A673 (cell line): ENCODE measurements at regions not wholly inside any gene's neighbourhood (a gene's known extent, or its start where the extent isn't known, plus 50 kb on each side); places are given as distances from the start of the nearest gene placed in this dataset.
A peak's percentile ranks its signal among the peaks of the same experiment; 100 is the strongest.

Experiments
- BruUV-seq: library from RNA; stranded (reverse); fragments of 400-500 nt; replicated peaks from 2 replicates; lab custom pipeline; 2021; lab: Mats Ljungman, UMichigan
- CTCF ChIA-PET: fragments of 300-600 bp; sonication (Branson Sonifier 250); formaldehyde crosslinking; loops from one replicate; lab custom pipeline; 2022; ENCODE audit warnings: antibody characterized with exemption; lab: Charles Lee
- POLR2A ChIA-PET: fragments of 300-600 bp; sonication (Branson Sonifier 250); formaldehyde crosslinking; loops from one replicate; lab custom pipeline; 2022; ENCODE audit warnings: antibody characterized with exemption; ENCODE audit not compliant: low non-redundant PET; lab: Charles Lee
- DNase-seq: peaks from one replicate; pipeline ENCODE4 v3.0.0-alpha.2; 2015; ENCODE audit warnings: low spot score
- H3K27ac ChIP-seq: fragments of 200-600 bp; sonication (generic); 2 replicates; pipeline ENCODE4 v1.5.1; 2016; ENCODE audit warnings: mixed run types, low read depth, mild to moderate bottlenecking, mixed read lengths, antibody characterized with exemption, low read length; ENCODE audit not compliant: poor library complexity, severe bottlenecking
- H3K27me3 ChIP-seq: fragments of 200-600 bp; sonication (generic); replicated peaks from 2 replicates; pipeline ENCODE4 v1.6.1; 2017; ENCODE audit warnings: mixed run types, low read depth, mild to moderate bottlenecking, mixed read lengths, antibody characterized with exemption, low read length; ENCODE audit not compliant: insufficient read depth, poor library complexity
- H3K36me3 ChIP-seq: fragments of 200-600 bp; sonication (generic); 2 replicates; pipeline ENCODE4 v1.6.1; 2016; ENCODE audit warnings: mixed run types, mild to moderate bottlenecking, mixed read lengths, antibody characterized with exemption, low read length; ENCODE audit not compliant: insufficient read depth, poor library complexity, severe bottlenecking
- H3K4me1 ChIP-seq: fragments of 200-600 bp; sonication (generic); 2 replicates; pipeline ENCODE4 v1.6.1; 2017; ENCODE audit warnings: mixed run types, mild to moderate bottlenecking, mixed read lengths, antibody characterized with exemption, low read length; ENCODE audit not compliant: insufficient read depth, poor library complexity, severe bottlenecking
- H3K4me3 ChIP-seq: fragments of 200-600 bp; sonication (generic); 2 replicates; pipeline ENCODE4 v1.5.1; 2016; ENCODE audit warnings: low read depth, mixed run types, mild to moderate bottlenecking, mixed read lengths, low read length; ENCODE audit not compliant: poor library complexity, severe bottlenecking
- H3K9me3 ChIP-seq: fragments of 200-600 bp; sonication (generic); 2 replicates; pipeline ENCODE4 v1.6.1; 2016; ENCODE audit warnings: mixed run types, low read depth, mild to moderate bottlenecking, mixed read lengths, antibody characterized with exemption, low read length; ENCODE audit not compliant: poor library complexity, severe bottlenecking
- CTCF ChIP-seq: fragments of 300-800, 200-600 bp; sonication (generic); conservative IDR thresholded peaks from 2 replicates; pipeline ENCODE4 v1.5.1; 2017; ENCODE audit warnings: low read depth, mild to moderate bottlenecking, antibody characterized with exemption, low read length, moderate library complexity, mixed read lengths
- EZH2 ChIP-seq: fragments of 200-600 bp; sonication (generic); IDR thresholded peaks from 2 replicates; pipeline ENCODE4 v1.6.1; 2017; ENCODE audit warnings: borderline replicate concordance, low read depth, mild to moderate bottlenecking, mixed read lengths, antibody characterized with exemption, low read length; ENCODE audit not compliant: poor library complexity, severe bottlenecking
- intact Hi-C: fragments of 100-400 bp; cut with micrococcal nuclease; formaldehyde crosslinking; loops from one replicate; pipeline ENCODE4 v1.10.0; 2022; ENCODE audit not compliant: unreplicated experiment

- no peak overlapping the region for H3K4me3 ChIP-seq
- DNase-seq: no peak
- no peak overlapping the region for H3K27ac ChIP-seq
- no peaks in the 10 kb centered on the region for H3K27me3 ChIP-seq
- CTCF ChIA-PET: no interaction called here
- no TSS peak for BruUV-seq
- TF ChIP-seq EZH2: no peak
- TF ChIP-seq CTCF: no peak
- no peaks in the 10 kb centered on the region for H3K9me3 ChIP-seq
- POLR2A ChIA-PET: no interaction called here
- intact Hi-C loops: no loop called here
- H3K4me1 ChIP-seq: no peaks in the 10 kb centered on the region
- H3K36me3 ChIP-seq: no peaks in the 10 kb centered on the region
These were observed 111.2 kb upstream of the GRIA3 start for GRCh38 chrX:123072686-123073385.

GRCh38 chrX:123075947-123076561 lies 108.0 kb upstream of the GRIA3 start:
- TF ChIP-seq EZH2: no peak
- no peak for TF ChIP-seq CTCF
- no peak for DNase-seq
- BruUV-seq: no TSS peak

GRCh38 chrX:123077631-123078030 lies 106.4 kb upstream of the GRIA3 start:
- ChIA-PET POLR2A (no interaction called here), CTCF (no interaction called here)
- no peak overlapping the region for H3K4me3 ChIP-seq
- DNase-seq: peak; percentile 0
- no peaks in the 10 kb centered on the region for H3K4me1 ChIP-seq
- no peaks in the 10 kb centered on the region for H3K36me3 ChIP-seq
- no TSS peak for BruUV-seq
- intact Hi-C loops: no loop called here
- H3K27me3 ChIP-seq: no peaks in the 10 kb centered on the region
- H3K27ac ChIP-seq: no peak overlapping the region
- H3K9me3 ChIP-seq: no peaks in the 10 kb centered on the region
- no peak for TF ChIP-seq EZH2
- no peak for TF ChIP-seq CTCF

More at GRCh38 chrX:123075947-123076561, 108.0 kb upstream of the GRIA3 start:
- Histone ChIP-seq H3K4me1 (no peaks in the 10 kb centered on the region), H3K27ac (no peak overlapping the region), H3K36me3 (no peaks in the 10 kb centered on the region), H3K9me3 (no peaks in the 10 kb centered on the region), H3K27me3 (no peaks in the 10 kb centered on the region), H3K4me3 (no peak overlapping the region)
- intact Hi-C loops: no loop called here
- ChIA-PET CTCF (no interaction called here), POLR2A (no interaction called here)
